Ishikawa (cell line): ENCODE measurements at regions not wholly inside any gene's neighbourhood (a gene's known extent, or its start where the extent isn't known, plus 50 kb on each side); places are given as distances from the start of the nearest gene placed in this dataset.

Experiments
- CEBPB ChIP-seq: IDR thresholded peaks from 2 replicates; pipeline ENCODE4 v1.6.1; 2012
- CREB1 ChIP-seq: IDR thresholded peaks from 2 replicates; pipeline ENCODE4 v1.6.1; 2012; ENCODE audit warnings: low read depth
- EGR1 ChIP-seq: IDR thresholded peaks from 2 replicates; pipeline ENCODE4 v1.6.1; 2012
- EP300 ChIP-seq: IDR thresholded peaks from 2 replicates; pipeline ENCODE4 v1.6.1; 2012; ENCODE audit warnings: borderline replicate concordance
- FOXM1 ChIP-seq: IDR thresholded peaks from 2 replicates; pipeline ENCODE4 v1.6.1; 2012; ENCODE audit warnings: low read depth, borderline replicate concordance
- MAX ChIP-seq: IDR thresholded peaks from 2 replicates; pipeline ENCODE4 v1.6.1; 2012
- NFIC ChIP-seq: IDR thresholded peaks from 2 replicates; pipeline ENCODE4 v1.6.1; 2012
- RAD21 ChIP-seq: IDR thresholded peaks from 2 replicates; pipeline ENCODE4 v1.6.1; 2012; ENCODE audit warnings: low read depth
- REST ChIP-seq: IDR thresholded peaks from 2 replicates; pipeline ENCODE4 v1.6.1; 2012; ENCODE audit warnings: low read depth, mild to moderate bottlenecking
- TAF1 ChIP-seq: IDR thresholded peaks from 2 replicates; pipeline ENCODE4 v1.6.1; 2012; ENCODE audit warnings: low read depth, mild to moderate bottlenecking
- TCF12 ChIP-seq: IDR thresholded peaks from 2 replicates; pipeline ENCODE4 v1.6.1; 2012; ENCODE audit warnings: low read depth
- TEAD4 ChIP-seq: IDR thresholded peaks from 2 replicates; pipeline ENCODE4 v1.6.1; 2012
- USF1 ChIP-seq: IDR thresholded peaks from 2 replicates; pipeline ENCODE4 v1.6.1; 2012
- YY1 ChIP-seq: IDR thresholded peaks from 2 replicates; pipeline ENCODE4 v1.6.1; 2012; ENCODE audit warnings: low read depth
- ZBTB7A ChIP-seq: IDR thresholded peaks from 2 replicates; pipeline ENCODE4 v1.6.1; 2012; ENCODE audit warnings: low read depth

DNA sequence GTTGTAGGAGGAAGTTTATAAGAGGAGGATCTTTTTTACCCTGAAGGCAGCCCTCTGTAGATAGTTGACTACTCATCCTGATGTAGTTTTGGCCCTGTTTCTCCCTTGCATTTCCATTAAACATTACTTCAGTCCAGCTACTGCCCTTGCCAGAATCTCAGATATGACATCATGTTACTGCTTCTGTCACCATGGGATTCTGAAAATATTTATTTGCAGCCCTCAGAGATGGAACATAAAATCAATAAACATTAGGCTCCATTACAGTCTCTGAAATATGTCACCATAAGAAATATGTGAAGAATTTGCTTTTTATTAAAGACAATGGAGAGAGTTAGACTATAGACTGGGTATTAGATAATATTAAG is 68.7 kb upstream of the STK39 start:
- TF ChIP-seq EP300, result no peak
- TF ChIP-seq USF1, result no peak
- TF ChIP-seq YY1, result no peak
- TF ChIP-seq TCF12, result no peak

DNA sequence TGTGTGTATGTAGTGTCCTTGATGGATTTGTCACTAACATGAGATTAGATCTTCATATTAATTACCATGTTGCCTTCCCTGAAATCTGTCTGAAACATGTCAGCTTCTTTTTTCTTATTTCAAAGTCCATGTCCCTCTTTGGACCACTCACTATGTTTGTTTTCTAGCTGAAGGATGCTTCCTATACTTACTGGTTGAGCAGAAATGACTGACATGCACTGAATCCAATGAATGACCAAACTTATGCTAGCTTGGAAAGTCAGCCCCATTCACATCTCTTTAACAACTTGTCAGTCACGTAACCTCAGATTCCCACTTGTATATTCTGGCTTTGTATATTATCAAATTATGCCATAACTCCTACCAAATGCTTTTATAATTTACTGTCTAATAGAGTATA is 69.9 kb upstream of the STK39 start:
- TF ChIP-seq RAD21 (no peak), NFIC (no peak), EP300 (no peak), MAX (no peak), TCF12 (no peak), USF1 (no peak), TAF1 (no peak), EGR1 (no peak), FOXM1 (no peak), ZBTB7A (no peak), YY1 (no peak), CEBPB (no peak), TEAD4 (no peak), CREB1 (no peak), REST (no peak)

- TF ChIP-seq RAD21 (no peak), CEBPB (no peak), ZBTB7A (no peak), YY1 (no peak), NFIC (no peak), EP300 (no peak), CREB1 (no peak), USF1 (no peak), TEAD4 (no peak), MAX (no peak), FOXM1 (no peak), EGR1 (no peak), TAF1 (no peak), TCF12 (no peak), REST (no peak)
Measured at GRCh38 chr2:168320267-168320666, 72.9 kb upstream of the STK39 start.

DNA sequence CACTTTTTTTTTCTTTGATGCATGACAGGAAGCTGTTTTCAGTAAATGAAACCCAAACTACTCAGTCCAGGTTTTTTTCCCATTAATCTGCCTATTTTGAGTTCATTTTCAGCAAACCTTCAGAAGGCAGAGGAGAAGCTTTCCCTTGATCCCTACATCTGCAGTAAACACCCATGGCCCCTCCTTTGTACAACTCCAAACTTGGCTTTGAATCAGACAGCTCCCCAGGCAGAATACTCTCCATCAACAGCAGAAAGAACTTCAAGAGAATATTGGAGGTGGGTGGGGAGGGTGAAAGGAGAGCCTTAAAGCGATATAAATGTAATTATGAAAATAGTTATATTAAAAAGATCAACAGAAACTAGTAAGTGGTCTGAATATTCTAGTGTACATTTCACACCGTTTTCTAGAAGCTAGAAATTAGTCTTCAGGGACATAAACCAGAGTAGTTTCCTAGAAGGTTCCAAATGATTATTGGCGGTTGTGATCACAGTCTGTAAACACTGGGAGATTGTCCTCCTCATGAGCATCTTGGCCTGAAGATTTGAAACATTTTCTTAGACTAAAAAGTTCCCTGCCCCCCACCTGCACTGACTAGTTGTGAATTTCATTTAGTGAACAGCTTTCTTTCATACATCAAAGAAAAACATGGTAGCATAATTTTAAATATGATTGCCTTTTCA is 75.1 kb upstream of the STK39 start:
- TF ChIP-seq YY1, result no peak
- no peak for TF ChIP-seq USF1
- no peak for TF ChIP-seq CEBPB
- no peak for TF ChIP-seq TEAD4
- TF ChIP-seq TCF12, result no peak
- TF ChIP-seq ZBTB7A, result no peak
- no peak for TF ChIP-seq REST
- TF ChIP-seq EGR1, result no peak
- no peak for TF ChIP-seq CREB1
- no peak for TF ChIP-seq MAX
- TF ChIP-seq EP300, result no peak
- no peak for TF ChIP-seq RAD21
- TF ChIP-seq NFIC, result no peak
- no peak for TF ChIP-seq FOXM1
- TF ChIP-seq TAF1, result no peak
